AG10803 (cell line): ENCODE measurements at regions not wholly inside any gene's neighbourhood (a gene's known extent, or its start where the extent isn't known, plus 50 kb on each side); places are given as distances from the start of the nearest gene placed in this dataset.

Experiments
- DNase-seq: peaks from one replicate; pipeline ENCODE4 v3.0.0; 2010; ENCODE audit warnings: low read depth
- H3K4me3 ChIP-seq: 2 replicates; pipeline ENCODE4 v1.5.1; 2011; ENCODE audit warnings: mild to moderate bottlenecking, low read length, control low read depth
- CTCF ChIP-seq: conservative IDR thresholded peaks from 2 replicates; pipeline ENCODE4 v1.5.1; 2011; ENCODE audit warnings: mild to moderate bottlenecking, low read length, control low read depth, inconsistent platforms

DNA sequence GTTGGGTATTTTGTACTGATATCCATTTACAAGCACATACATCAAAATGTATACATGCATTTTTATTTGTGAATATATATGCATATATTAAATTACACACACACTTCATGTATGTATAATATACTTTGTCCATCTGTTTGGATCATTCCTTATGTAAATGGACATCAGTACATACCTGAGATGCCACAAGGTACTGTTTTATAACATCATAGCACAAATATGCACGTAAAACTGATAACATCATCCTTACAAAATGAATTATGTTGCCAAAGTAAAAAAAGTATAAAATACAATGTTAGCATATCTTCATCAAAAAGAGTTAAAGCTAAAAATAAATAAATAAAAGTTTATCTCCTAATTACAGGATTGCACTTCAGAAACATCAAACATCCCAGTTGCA is 634.8 kb upstream of the UBE2E2 start:
- no peak for DNase-seq
- H3K4me3 ChIP-seq: no peak overlapping the region
- no peak for TF ChIP-seq CTCF

DNA sequence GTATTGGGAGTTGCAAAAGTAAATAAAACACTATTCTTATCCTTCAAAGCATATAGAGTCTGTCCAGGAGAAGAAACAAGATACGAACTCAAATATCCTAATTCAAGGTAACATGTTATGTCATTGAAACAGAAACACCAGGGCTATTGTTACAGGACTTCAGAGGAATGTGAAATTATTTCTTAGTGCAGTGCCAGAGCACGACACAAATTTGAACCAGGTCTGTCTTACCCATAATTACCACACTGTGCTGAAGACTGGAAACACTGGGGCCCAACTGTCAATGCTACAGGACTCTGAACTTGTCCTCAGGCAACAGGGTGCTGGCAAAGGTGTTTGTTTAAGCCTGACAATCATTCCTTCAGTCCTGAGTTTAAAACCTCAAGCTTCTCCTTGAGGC is 633.6 kb upstream of the UBE2E2 start:
- DNase-seq: no peak
- no peak for TF ChIP-seq CTCF
- no peak overlapping the region for H3K4me3 ChIP-seq

DNA sequence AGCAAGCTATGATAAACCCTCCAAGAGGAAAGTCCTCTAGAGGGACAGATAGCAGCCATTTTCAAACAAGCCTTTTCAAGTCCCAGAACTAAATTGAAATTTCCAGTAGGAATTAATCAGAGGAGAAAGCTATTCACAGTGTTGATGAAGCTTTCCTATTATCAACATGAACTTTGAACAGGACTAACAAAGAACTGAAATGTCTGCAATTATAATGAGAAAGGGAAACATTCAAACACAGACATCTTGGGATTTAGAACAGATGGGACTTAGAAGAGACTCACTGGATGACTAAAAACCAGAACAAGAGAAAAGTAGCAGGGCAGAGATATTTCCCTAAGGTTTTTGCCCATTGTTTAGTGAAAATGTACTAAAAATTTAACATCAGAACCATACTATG is 622.1 kb upstream of the UBE2E2 start:
- H3K4me3 ChIP-seq: no peak overlapping the region
- TF ChIP-seq CTCF: no peak

GRCh38 chr3:22582266-22582665 is 620.9 kb upstream of the UBE2E2 start:
- no peak for DNase-seq
- H3K4me3 ChIP-seq: no peak overlapping the region
- no peak for TF ChIP-seq CTCF

More for the DNA sequence above, 622.1 kb upstream of the UBE2E2 start:
- no peak for DNase-seq

- H3K4me3 ChIP-seq: no peak overlapping the region
- DNase-seq: no peak
- TF ChIP-seq CTCF: no peak
These were observed 617.6 kb upstream of the UBE2E2 start for GRCh38 chr3:22585504-22585903.

DNA sequence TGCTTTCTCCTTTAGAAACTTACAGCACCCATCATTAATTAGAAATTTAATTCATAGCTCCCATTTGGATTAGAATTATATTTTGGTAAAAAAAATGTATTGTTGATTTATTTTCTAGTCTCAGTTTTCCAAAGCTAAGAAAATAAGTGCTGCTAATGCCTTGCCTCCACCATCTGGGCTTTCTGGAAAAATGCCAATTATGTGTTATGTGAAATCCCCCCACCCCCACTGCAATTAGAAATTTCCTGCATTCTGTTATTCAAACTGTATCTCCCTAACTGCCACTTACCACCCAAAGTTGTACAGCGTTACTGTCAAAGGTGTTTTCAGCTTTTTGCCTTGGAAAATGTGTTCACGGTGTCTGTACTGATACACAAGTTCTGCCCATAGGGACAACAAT is 617.2 kb upstream of the UBE2E2 start:
- no peak for DNase-seq
- H3K4me3 ChIP-seq: no peak overlapping the region
- no peak for TF ChIP-seq CTCF

DNA sequence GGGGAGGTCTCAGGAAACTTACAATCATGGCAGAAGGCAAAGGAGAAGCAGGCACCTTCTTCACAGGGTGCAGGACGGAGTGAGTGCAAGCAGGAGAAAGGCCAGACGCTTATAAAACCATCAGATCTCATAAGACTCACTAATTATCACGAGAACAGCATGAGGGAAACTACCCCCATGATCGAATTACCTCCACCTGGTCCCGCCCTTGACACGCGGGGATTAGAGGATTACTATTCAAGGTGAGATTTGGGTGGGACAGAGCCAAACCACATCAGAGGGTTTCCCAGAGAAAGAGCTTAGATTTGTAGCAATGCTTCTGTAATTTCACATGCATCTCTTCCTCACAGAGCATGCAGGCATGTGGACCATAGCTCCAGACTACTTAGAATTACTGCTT is 615.7 kb upstream of the UBE2E2 start:
- no peak for DNase-seq
- no peak overlapping the region for H3K4me3 ChIP-seq
- TF ChIP-seq CTCF: no peak
